SK-N-MC (cell line): ENCODE measurements at regions not wholly inside any gene's neighbourhood (a gene's known extent, or its start where the extent isn't known, plus 50 kb on each side); places are given as distances from the start of the nearest gene placed in this dataset.

Source experiments
- EZH2 ChIP-seq: fragments of 200-600 bp; sonication (generic); IDR thresholded peaks from one replicate; pipeline ENCODE4 v1.6.1; 2017; ENCODE audit warnings: antibody characterized with exemption
- POLR2AphosphoS5 ChIP-seq: IDR thresholded peaks from 2 replicates; pipeline ENCODE4 v1.6.1; 2012; ENCODE audit warnings: mild to moderate bottlenecking, low read depth, low read length, borderline replicate concordance

- TF ChIP-seq POLR2AphosphoS5: no peak
- TF ChIP-seq EZH2: no peak
These were observed 338.6 kb downstream of the KCNRG start for GRCh38 chr13:50353651-50354415.
